Stimulated activated effector memory CD8-positive, alpha-beta T cell treated with anti-CD3 and anti-CD28 coated beads, Interleukin-12 subunit alpha, Interleukin-12 subunit beta, amount 100 ng/mL, for 72 hours (primary cell): ENCODE measurements at regions not wholly inside any gene's neighbourhood (a gene's known extent, or its start where the extent isn't known, plus 50 kb on each side); places are given as distances from the start of the nearest gene placed in this dataset.

Experiments
- ATAC-seq: fragments of 150-1000 bp; cut with Tn5 transposase; 2 replicates; pipeline ENCODE4 v1.10.0; 2021
- DNase-seq, 2 donors: peaks; one replicate each; pipeline ENCODE4 v3.0.0; 2021 to 2022; ENCODE audit warnings: low spot score in 2 of 2
- H3K27ac Mint-ChIP-seq: one replicate; pipeline ENCODE4 v1.8.0; 2022; ENCODE audit warnings: mild to moderate bottlenecking, mixed read lengths
- H3K36me3 Mint-ChIP-seq: one replicate; pipeline ENCODE4 v1.8.0; 2022; ENCODE audit warnings: mild to moderate bottlenecking, mixed read lengths
- H3K4me1 Mint-ChIP-seq: one replicate; pipeline ENCODE4 v1.8.0; 2022; ENCODE audit warnings: mixed read lengths
- H3K4me3 Mint-ChIP-seq: one replicate; pipeline ENCODE4 v1.8.0; 2022; ENCODE audit warnings: mild to moderate bottlenecking, mixed read lengths
- H3K9me3 Mint-ChIP-seq: one replicate; pipeline ENCODE4 v1.8.0; 2022; ENCODE audit warnings: mixed read lengths

- Mint-ChIP-seq H3K9me3 (no peaks in the 10 kb centered on the region), H3K4me3 (no peak overlapping the region), H3K27ac (no peak overlapping the region), H3K36me3 (no peaks in the 10 kb centered on the region), H3K4me1 (no peaks in the 10 kb centered on the region)
- DNase-seq (no peak), ATAC-seq (no peak)
Observed at GRCh38 chr18:22673182-22673862, 255.6 kb upstream of the CTAGE1 start.

GRCh38 chr18:22674272-22674671 lies 256.6 kb upstream of the CTAGE1 start:
- Mint-ChIP-seq H3K27ac (no peak overlapping the region), H3K4me1 (no peaks in the 10 kb centered on the region), H3K9me3 (no peaks in the 10 kb centered on the region), H3K4me3 (no peak overlapping the region), H3K36me3 (no peaks in the 10 kb centered on the region)
- ATAC-seq (no peak), DNase-seq (no peak)

GRCh38 chr18:22675006-22675405 lies 257.3 kb upstream of the CTAGE1 start:
- no peaks in the 10 kb centered on the region for H3K9me3 Mint-ChIP-seq
- no peaks in the 10 kb centered on the region for H3K36me3 Mint-ChIP-seq
- DNase-seq (no peak), ATAC-seq (no peak)
- no peaks in the 10 kb centered on the region for H3K4me1 Mint-ChIP-seq
- H3K4me3 Mint-ChIP-seq: no peak overlapping the region
- H3K27ac Mint-ChIP-seq: no peak overlapping the region

GRCh38 chr18:22676423-22676822 lies 256.7 kb upstream of the RBBP8 start:
- DNase-seq: no peak
- Mint-ChIP-seq H3K27ac (no peak overlapping the region), H3K9me3 (no peaks in the 10 kb centered on the region), H3K4me3 (no peak overlapping the region), H3K4me1 (no peaks in the 10 kb centered on the region), H3K36me3 (no peaks in the 10 kb centered on the region)
- ATAC-seq: no peak

GRCh38 chr18:22678486-22678885 lies 254.6 kb upstream of the RBBP8 start:
- ATAC-seq (no peak), DNase-seq (no peak)
- Mint-ChIP-seq H3K9me3 (no peaks in the 10 kb centered on the region), H3K4me1 (no peaks in the 10 kb centered on the region), H3K4me3 (no peak overlapping the region), H3K36me3 (no peaks in the 10 kb centered on the region), H3K27ac (no peak overlapping the region)

- Mint-ChIP-seq H3K27ac (no peak overlapping the region), H3K9me3 (no peaks in the 10 kb centered on the region), H3K4me1 (no peaks in the 10 kb centered on the region), H3K36me3 (no peaks in the 10 kb centered on the region), H3K4me3 (no peak overlapping the region)
- no peak for DNase-seq
- no peak for ATAC-seq
Observed at GRCh38 chr18:22680944-22681343, 252.2 kb upstream of the RBBP8 start.

GRCh38 chr18:22681908-22682307 lies 251.2 kb upstream of the RBBP8 start:
- H3K4me1 Mint-ChIP-seq: no peaks in the 10 kb centered on the region
- no peaks in the 10 kb centered on the region for H3K36me3 Mint-ChIP-seq
- no peaks in the 10 kb centered on the region for H3K9me3 Mint-ChIP-seq
- H3K27ac Mint-ChIP-seq: no peak overlapping the region
- H3K4me3 Mint-ChIP-seq: no peak overlapping the region
- DNase-seq (no peak), ATAC-seq (no peak)

- no peaks in the 10 kb centered on the region for H3K9me3 Mint-ChIP-seq
- ATAC-seq (no peak), DNase-seq (no peak)
- H3K27ac Mint-ChIP-seq: no peak overlapping the region
- H3K4me3 Mint-ChIP-seq: no peak overlapping the region
- no peaks in the 10 kb centered on the region for H3K4me1 Mint-ChIP-seq
- no peaks in the 10 kb centered on the region for H3K36me3 Mint-ChIP-seq
Observed at GRCh38 chr18:22682720-22683119, 250.4 kb upstream of the RBBP8 start.

GRCh38 chr18:22683196-22683676 lies 249.9 kb upstream of the RBBP8 start:
- no peak for DNase-seq
- Mint-ChIP-seq H3K27ac (no peak overlapping the region), H3K4me3 (no peak overlapping the region), H3K9me3 (no peaks in the 10 kb centered on the region), H3K4me1 (no peaks in the 10 kb centered on the region), H3K36me3 (no peaks in the 10 kb centered on the region)
- no peak for ATAC-seq

- Mint-ChIP-seq H3K9me3 (no peaks in the 10 kb centered on the region), H3K4me1 (no peaks in the 10 kb centered on the region), H3K27ac (no peak overlapping the region), H3K36me3 (no peaks in the 10 kb centered on the region), H3K4me3 (no peak overlapping the region)
- no peak for DNase-seq
- ATAC-seq: no peak
Observed at GRCh38 chr18:22683786-22684185, 249.3 kb upstream of the RBBP8 start.

GRCh38 chr18:22684268-22684667 lies 248.9 kb upstream of the RBBP8 start:
- DNase-seq (no peak), ATAC-seq (no peak)
- no peaks in the 10 kb centered on the region for H3K9me3 Mint-ChIP-seq
- H3K36me3 Mint-ChIP-seq: no peaks in the 10 kb centered on the region
- no peak overlapping the region for H3K4me3 Mint-ChIP-seq
- no peak overlapping the region for H3K27ac Mint-ChIP-seq
- H3K4me1 Mint-ChIP-seq: no peaks in the 10 kb centered on the region

GRCh38 chr18:22685788-22686187 lies 247.3 kb upstream of the RBBP8 start:
- H3K9me3 Mint-ChIP-seq: no peaks in the 10 kb centered on the region
- no peak overlapping the region for H3K27ac Mint-ChIP-seq
- DNase-seq (no peak), ATAC-seq (no peak)
- no peaks in the 10 kb centered on the region for H3K36me3 Mint-ChIP-seq
- H3K4me3 Mint-ChIP-seq: no peak overlapping the region
- H3K4me1 Mint-ChIP-seq: no peaks in the 10 kb centered on the region

- DNase-seq (no peak), ATAC-seq (no peak)
- Mint-ChIP-seq H3K36me3 (no peaks in the 10 kb centered on the region), H3K4me1 (no peaks in the 10 kb centered on the region), H3K4me3 (no peak overlapping the region), H3K9me3 (no peaks in the 10 kb centered on the region), H3K27ac (no peak overlapping the region)
Observed at GRCh38 chr18:22687892-22688680, 245.0 kb upstream of the RBBP8 start.

GRCh38 chr18:22688877-22689496 lies 244.1 kb upstream of the RBBP8 start:
- no peak overlapping the region for H3K4me3 Mint-ChIP-seq
- no peaks in the 10 kb centered on the region for H3K36me3 Mint-ChIP-seq

GRCh38 chr18:22689712-22690111 lies 243.4 kb upstream of the RBBP8 start:
- Mint-ChIP-seq H3K4me3 (no peak overlapping the region), H3K27ac (no peak overlapping the region), H3K4me1 (no peaks in the 10 kb centered on the region), H3K36me3 (no peaks in the 10 kb centered on the region), H3K9me3 (no peaks in the 10 kb centered on the region)
- no peak for DNase-seq
- ATAC-seq: no peak

More at GRCh38 chr18:22688877-22689496, 244.1 kb upstream of the RBBP8 start:
- H3K9me3 Mint-ChIP-seq: no peaks in the 10 kb centered on the region
- no peaks in the 10 kb centered on the region for H3K4me1 Mint-ChIP-seq
- DNase-seq (no peak), ATAC-seq (no peak)
- H3K27ac Mint-ChIP-seq: no peak overlapping the region

GRCh38 chr18:22690556-22690955 lies 242.6 kb upstream of the RBBP8 start:
- DNase-seq: no peak
- no peaks in the 10 kb centered on the region for H3K9me3 Mint-ChIP-seq
- ATAC-seq: peak; percentile 24
- H3K4me3 Mint-ChIP-seq: no peak overlapping the region
- H3K27ac Mint-ChIP-seq: no peak overlapping the region
- H3K4me1 Mint-ChIP-seq: no peaks in the 10 kb centered on the region
- no peaks in the 10 kb centered on the region for H3K36me3 Mint-ChIP-seq
